LNCaP clone FGC (cell line): ENCODE measurements at regions not wholly inside any gene's neighbourhood (a gene's known extent, or its start where the extent isn't known, plus 50 kb on each side); places are given as distances from the start of the nearest gene placed in this dataset.

Experiments
- DNase-seq: peaks from one replicate; pipeline ENCODE4 v3.0.0-alpha.2; 2011; ENCODE audit warnings: low read depth
- H3K4me3 ChIP-seq: 2 replicates; pipeline ENCODE4 v1.5.1; 2011; ENCODE audit warnings: mild to moderate bottlenecking, low read depth, low read length, control low read depth
- CTCF ChIP-seq: IDR thresholded peaks from 2 replicates; pipeline ENCODE4 v1.5.1; 2012; ENCODE audit warnings: mild to moderate bottlenecking; ENCODE audit not compliant: control insufficient read depth, insufficient read depth; ENCODE audit errors: extremely low read depth

DNA sequence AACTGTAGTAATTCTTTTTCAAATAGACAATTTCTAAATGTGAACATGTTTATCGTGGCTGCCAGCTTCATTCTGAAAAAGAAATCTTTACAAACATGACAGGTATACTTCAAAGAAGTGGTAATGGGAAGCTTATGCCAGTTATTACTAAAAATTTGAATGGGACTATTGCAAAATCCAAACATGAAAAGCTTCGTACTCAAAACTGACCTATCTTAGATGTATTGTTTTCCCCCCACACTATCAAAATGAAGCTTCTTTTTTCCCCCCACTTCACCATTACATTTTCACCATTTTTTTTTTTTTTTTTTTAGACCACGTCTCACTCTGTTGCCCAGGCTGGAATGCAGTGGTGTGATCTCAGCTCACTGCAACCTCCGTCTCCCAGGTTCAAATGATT lies 50.4 kb upstream of the SERTAD2 start:
- no peak for DNase-seq
- TF ChIP-seq CTCF: no peak
- H3K4me3 ChIP-seq: no peak overlapping the region

DNA sequence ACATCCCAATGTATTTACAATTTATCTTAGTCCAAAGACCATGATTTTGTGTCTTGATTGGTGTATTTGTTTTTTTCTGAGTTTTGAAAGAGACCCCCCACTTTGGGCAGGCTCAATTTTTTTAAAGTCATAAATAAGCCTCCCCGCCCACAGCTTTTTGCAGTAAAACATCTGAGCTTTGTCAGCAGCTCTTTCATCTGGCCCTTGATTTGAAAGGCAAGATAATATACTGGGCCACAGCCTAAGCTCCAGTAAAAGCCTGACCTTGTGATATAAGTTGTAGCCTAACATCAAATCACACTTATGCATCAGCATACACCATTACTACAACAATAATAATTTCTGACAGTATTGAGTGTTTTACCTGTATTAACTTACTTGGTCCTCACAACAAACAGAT lies 51.3 kb upstream of the SERTAD2 start:
- DNase-seq: no peak
- no peak for TF ChIP-seq CTCF
- no peak overlapping the region for H3K4me3 ChIP-seq

- no peak for TF ChIP-seq CTCF
- no peak for DNase-seq
Measured at GRCh38 chr2:64707276-64707675, 53.6 kb upstream of the SERTAD2 start.

GRCh38 chr2:64708829-64709228 lies 55.1 kb upstream of the SERTAD2 start:
- H3K4me3 ChIP-seq: no peak overlapping the region
- no peak for TF ChIP-seq CTCF
- DNase-seq: no peak

More at GRCh38 chr2:64707276-64707675, 53.6 kb upstream of the SERTAD2 start:
- H3K4me3 ChIP-seq: no peak overlapping the region

DNA sequence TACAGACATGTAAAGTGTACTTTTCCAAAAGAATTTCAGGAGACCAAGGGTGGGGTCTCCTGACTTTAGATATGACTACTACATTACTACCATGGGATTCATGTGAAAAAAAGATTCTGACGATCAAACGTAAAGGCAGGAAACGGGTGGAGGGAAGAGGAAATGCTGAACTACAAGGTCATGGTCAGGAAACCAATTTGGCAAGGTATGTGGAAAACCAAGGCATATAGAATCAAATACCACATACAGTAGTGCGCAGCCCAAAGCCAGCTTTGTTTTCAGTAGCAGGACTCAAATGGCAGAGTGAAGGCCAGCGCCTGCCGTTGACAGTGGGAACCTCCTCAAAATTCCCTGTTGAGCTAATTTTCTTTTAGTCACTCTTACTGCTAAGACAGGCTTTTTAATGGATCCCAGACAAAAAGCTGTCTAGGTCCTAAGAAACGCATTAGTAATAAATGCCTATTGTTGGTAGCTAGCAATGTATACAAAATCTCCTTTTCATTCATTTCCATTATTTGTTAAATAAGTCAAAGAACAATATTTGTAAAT lies 57.6 kb upstream of the SERTAD2 start:
- no peak for TF ChIP-seq CTCF
- no peak overlapping the region for H3K4me3 ChIP-seq
- no peak for DNase-seq

DNA sequence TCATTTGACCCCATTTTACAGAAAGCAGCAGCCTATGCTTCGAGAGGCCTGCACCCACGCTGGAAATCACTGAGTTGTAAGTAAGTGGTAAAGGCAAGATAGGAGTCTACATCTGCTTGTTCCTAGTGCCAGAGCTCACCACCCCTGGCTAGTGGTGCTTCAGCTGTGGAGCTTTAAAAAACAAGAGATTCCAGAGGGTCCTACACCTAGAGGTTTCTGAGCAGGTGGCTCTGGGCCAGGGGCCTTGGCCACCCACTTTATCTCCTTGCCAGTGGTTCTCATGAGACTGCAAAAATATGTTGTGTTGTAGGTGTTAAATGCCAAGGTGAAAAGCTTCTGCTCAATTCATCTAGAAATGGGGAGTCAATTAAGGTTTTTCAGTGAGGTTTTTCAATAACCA lies 60.0 kb upstream of the SERTAD2 start:
- H3K4me3 ChIP-seq: no peak overlapping the region
- no peak for TF ChIP-seq CTCF
- no peak for DNase-seq

GRCh38 chr2:64716569-64716968 lies 62.9 kb upstream of the SERTAD2 start:
- DNase-seq: no peak
- no peak overlapping the region for H3K4me3 ChIP-seq
- TF ChIP-seq CTCF: no peak
